WI38 (cell line): ENCODE measurements at regions not wholly inside any gene's neighbourhood (a gene's known extent, or its start where the extent isn't known, plus 50 kb on each side); places are given as distances from the start of the nearest gene placed in this dataset.

Experiments used
- H3K4me3 ChIP-seq: 2 replicates; pipeline ENCODE4 v1.5.1; 2011; ENCODE audit warnings: low read depth, mild to moderate bottlenecking, control low read depth, low read length
- TF ChIP-seq, protein P1 (sequence below): IDR thresholded peaks from 2 replicates; pipeline ENCODE4 v1.5.1; 2012; ENCODE audit warnings: low read depth, mild to moderate bottlenecking, control low read depth, low read length

- no peak overlapping the region for H3K4me3 ChIP-seq
- TF ChIP-seq, protein P1, sequence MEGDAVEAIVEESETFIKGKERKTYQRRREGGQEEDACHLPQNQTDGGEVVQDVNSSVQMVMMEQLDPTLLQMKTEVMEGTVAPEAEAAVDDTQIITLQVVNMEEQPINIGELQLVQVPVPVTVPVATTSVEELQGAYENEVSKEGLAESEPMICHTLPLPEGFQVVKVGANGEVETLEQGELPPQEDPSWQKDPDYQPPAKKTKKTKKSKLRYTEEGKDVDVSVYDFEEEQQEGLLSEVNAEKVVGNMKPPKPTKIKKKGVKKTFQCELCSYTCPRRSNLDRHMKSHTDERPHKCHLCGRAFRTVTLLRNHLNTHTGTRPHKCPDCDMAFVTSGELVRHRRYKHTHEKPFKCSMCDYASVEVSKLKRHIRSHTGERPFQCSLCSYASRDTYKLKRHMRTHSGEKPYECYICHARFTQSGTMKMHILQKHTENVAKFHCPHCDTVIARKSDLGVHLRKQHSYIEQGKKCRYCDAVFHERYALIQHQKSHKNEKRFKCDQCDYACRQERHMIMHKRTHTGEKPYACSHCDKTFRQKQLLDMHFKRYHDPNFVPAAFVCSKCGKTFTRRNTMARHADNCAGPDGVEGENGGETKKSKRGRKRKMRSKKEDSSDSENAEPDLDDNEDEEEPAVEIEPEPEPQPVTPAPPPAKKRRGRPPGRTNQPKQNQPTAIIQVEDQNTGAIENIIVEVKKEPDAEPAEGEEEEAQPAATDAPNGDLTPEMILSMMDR = no peak
Observed at GRCh38 chr4:4775493-4776004, 83.9 kb upstream of the MSX1 start.

DNA sequence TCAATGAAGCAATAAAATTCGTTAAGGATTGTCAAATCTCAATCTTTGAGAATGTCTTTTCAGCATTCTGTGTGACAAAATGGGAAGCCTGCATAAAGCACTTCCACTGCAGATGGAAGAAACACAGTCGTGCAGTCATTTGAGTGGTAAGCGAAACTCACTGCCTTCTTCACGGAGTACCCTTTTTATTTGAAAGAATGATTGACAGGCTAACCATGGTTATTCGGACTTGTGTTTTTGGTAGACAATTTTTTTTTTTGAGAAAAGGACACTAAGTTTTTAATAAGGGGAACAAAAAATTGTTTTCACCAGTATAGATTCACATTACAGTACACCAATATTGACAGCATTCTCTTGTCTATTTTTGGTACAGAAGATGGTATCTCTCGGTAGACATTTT lies 86.9 kb upstream of the MSX1 start:
- TF ChIP-seq, protein P1 = no peak
- no peak overlapping the region for H3K4me3 ChIP-seq

GRCh38 chr4:4771160-4771559 lies 88.3 kb upstream of the MSX1 start:
- no peak overlapping the region for H3K4me3 ChIP-seq
- TF ChIP-seq, protein P1 = no peak

- no peak overlapping the region for H3K4me3 ChIP-seq
- TF ChIP-seq, protein P1 = no peak
Observed at GRCh38 chr4:4770610-4771009, 88.9 kb upstream of the MSX1 start.

GRCh38 chr4:4766564-4766963 lies 92.9 kb upstream of the MSX1 start:
- H3K4me3 ChIP-seq = no peak overlapping the region
- TF ChIP-seq, protein P1 = no peak

- H3K4me3 ChIP-seq = no peak overlapping the region
- TF ChIP-seq, protein P1 = no peak
Observed at GRCh38 chr4:4765811-4766210, 93.7 kb upstream of the MSX1 start.

DNA sequence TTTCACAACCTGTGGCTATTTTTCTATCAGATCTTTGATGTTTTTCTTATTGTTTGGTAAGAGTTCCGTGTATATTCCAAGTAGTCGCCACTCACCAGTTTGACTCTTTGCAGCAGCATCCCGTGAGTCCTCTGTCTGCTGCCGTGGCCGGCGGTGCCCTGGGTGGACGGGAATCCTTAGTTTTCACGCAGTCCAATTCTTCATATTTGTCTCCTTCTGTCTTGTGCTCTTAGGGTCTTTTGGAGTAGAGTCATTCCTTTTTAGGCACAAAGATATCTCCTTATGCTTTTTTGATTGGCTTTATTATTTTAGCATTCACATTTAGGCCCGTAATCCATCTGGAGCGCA lies 94.9 kb upstream of the MSX1 start:
- TF ChIP-seq, protein P1 = no peak

More for the DNA sequence above, 94.9 kb upstream of the MSX1 start:
- no peak overlapping the region for H3K4me3 ChIP-seq
